Esophagus muscularis mucosa (tissue), 4 donors: ENCODE measurements at regions not wholly inside any gene's neighbourhood (a gene's known extent, or its start where the extent isn't known, plus 50 kb on each side); places are given as distances from the start of the nearest gene placed in this dataset.

Source experiments
- DNase-seq: peaks from one replicate; pipeline ENCODE4 v3.0.0-alpha.2; 2017; ENCODE audit errors: extremely low spot score
- H3K27ac ChIP-seq, 4 donors: fragments of 200-600 bp; sonication (generic); replicated peaks in 1 of 4; 1 replicate in 3 of 4; 2 replicates in 1 of 4; pipeline ENCODE4 v1.5.1; 2016 to 2019; ENCODE audit warnings: mild to moderate bottlenecking in 1 of 4
- H3K27me3 ChIP-seq, 4 donors: fragments of 200-600 bp; sonication (generic); one replicate each; pipeline versions ENCODE4 v1.5.1 to v1.6.0; 2016 to 2019
- H3K36me3 ChIP-seq, 4 donors: fragments of 200-600 bp; sonication (generic); one replicate each; pipeline ENCODE4 v1.5.1; 2016 to 2019
- H3K4me1 ChIP-seq, 4 donors: fragments of 200-600 bp; sonication (generic); one replicate each; pipeline ENCODE4 v1.5.1; 2016 to 2019
- H3K4me3 ChIP-seq, 4 donors: fragments of 200-600 bp; sonication (generic); 1 replicate in 2 of 4; 2 replicates in 2 of 4; pipeline ENCODE4 v1.5.1; 2016 to 2019; ENCODE audit warnings: mild to moderate bottlenecking in 4 of 4, moderate library complexity in 1 of 4
- H3K9me3 ChIP-seq, 4 donors: fragments of 200-600 bp; sonication (generic); 1 replicate in 3 of 4; 2 replicates in 1 of 4; pipeline ENCODE4 v1.5.1; 2016 to 2019
- EP300 ChIP-seq: sonication (generic); formaldehyde crosslinking; IDR thresholded peaks from one replicate; pipeline ENCODE4 v1.6.1; 2017; ENCODE audit warnings: antibody characterized with exemption
- POLR2A ChIP-seq: fragments of 450-650 bp; IDR thresholded peaks from one replicate; pipeline ENCODE4 v1.6.1; 2017; ENCODE audit warnings: antibody characterized with exemption, moderate library complexity, mild to moderate bottlenecking, low read depth
- POLR2AphosphoS5 ChIP-seq, 2 donors: sonication (generic); formaldehyde crosslinking; IDR thresholded peaks; one replicate each; pipeline ENCODE4 v1.6.1; 2017; ENCODE audit warnings: antibody characterized with exemption in 2 of 2
- WGBS: methylation state at CpG from one replicate; pipeline ENCODE4 v1.1.5; 2018; 5-methylcytosine and 5-hydroxymethylcytosine counted together
- intact Hi-C: fragments of 100-400 bp; cut with DNase I; formaldehyde crosslinking; loops from one replicate; pipeline ENCODE4 v1.15.1; 2023
- TF ChIP-seq, protein P1 (sequence below), 3 experiments: fragments of 200-600 bp in 2 of 3; fragments of 450-650 bp in 1 of 3; sonication (generic) in 2 of 3; IDR thresholded peaks; one replicate each; pipeline ENCODE4 v1.5.1; 2017 to 2019; ENCODE audit warnings: antibody characterized with exemption in 3 of 3, mild to moderate bottlenecking in 2 of 3, moderate library complexity in 1 of 3

GRCh38 chr14:106679776-106680175 lies 1153.4 kb downstream of the TMEM121 start:
- Histone ChIP-seq H3K4me1 (no peaks in the 10 kb centered on the region), H3K27ac (no peak overlapping the region), H3K9me3 (no peaks in the 10 kb centered on the region), H3K27me3 (peaks cover 0 to 38% (median 0%) of the 10 kb centered on the region in 4 donors), H3K4me3 (no peak overlapping the region), H3K36me3 (no peaks in the 10 kb centered on the region)
- intact Hi-C loops, result no loop called here
- TF ChIP-seq EP300 (no peak), POLR2AphosphoS5 (IDR thresholded peaks at IDR 0.05) (no peak), POLR2A (no peak)
- TF ChIP-seq, protein P1, sequence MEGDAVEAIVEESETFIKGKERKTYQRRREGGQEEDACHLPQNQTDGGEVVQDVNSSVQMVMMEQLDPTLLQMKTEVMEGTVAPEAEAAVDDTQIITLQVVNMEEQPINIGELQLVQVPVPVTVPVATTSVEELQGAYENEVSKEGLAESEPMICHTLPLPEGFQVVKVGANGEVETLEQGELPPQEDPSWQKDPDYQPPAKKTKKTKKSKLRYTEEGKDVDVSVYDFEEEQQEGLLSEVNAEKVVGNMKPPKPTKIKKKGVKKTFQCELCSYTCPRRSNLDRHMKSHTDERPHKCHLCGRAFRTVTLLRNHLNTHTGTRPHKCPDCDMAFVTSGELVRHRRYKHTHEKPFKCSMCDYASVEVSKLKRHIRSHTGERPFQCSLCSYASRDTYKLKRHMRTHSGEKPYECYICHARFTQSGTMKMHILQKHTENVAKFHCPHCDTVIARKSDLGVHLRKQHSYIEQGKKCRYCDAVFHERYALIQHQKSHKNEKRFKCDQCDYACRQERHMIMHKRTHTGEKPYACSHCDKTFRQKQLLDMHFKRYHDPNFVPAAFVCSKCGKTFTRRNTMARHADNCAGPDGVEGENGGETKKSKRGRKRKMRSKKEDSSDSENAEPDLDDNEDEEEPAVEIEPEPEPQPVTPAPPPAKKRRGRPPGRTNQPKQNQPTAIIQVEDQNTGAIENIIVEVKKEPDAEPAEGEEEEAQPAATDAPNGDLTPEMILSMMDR (IDR thresholded peaks at IDR 0.05), result no peak
- WGBS, result 52% methylated on average over 5 of the region's 5 CpGs
- peak; percentile 64 for DNase-seq

- no peak overlapping the region for H3K4me3 ChIP-seq
- no peaks in the 10 kb centered on the region for H3K4me1 ChIP-seq
- intact Hi-C loops, result no loop called here
- peak; percentile 31 for DNase-seq
- TF ChIP-seq POLR2A (no peak), POLR2AphosphoS5 (IDR thresholded peaks at IDR 0.05) (no peak), EP300 (no peak)
- TF ChIP-seq, protein P1 (IDR thresholded peaks at IDR 0.05), result no peak
- H3K36me3 ChIP-seq, result no peaks in the 10 kb centered on the region
- H3K27me3 ChIP-seq, result peaks cover 0 to 28% (median 0%) of the 10 kb centered on the region in 4 donors
- H3K27ac ChIP-seq, result no peak overlapping the region
- WGBS, result 80% methylated on average over 8 of the region's 8 CpGs
- no peaks in the 10 kb centered on the region for H3K9me3 ChIP-seq
Observed at GRCh38 chr14:106681161-106681560, 1154.8 kb downstream of the TMEM121 start.

DNA sequence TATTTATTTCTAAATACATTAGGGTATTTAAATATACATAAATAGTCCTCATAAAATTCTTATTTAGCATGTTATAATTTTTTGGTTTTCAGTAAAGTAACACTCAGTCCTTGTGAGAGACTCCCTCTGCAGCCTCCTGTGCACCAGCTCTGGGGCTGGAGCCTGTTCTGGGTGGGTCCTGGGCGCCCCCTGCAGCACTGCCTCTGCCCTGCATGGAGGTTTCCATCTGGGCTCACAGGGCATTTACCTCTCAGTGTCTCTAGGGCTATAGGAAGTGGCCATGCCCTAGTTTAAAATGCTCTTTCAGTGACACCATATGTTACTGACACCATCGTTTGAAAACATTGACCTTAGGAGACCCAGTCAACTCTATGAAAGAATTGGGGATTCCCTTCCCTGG lies 1155.2 kb downstream of the TMEM121 start:
- H3K9me3 ChIP-seq, result no peaks in the 10 kb centered on the region
- intact Hi-C loops, result no loop called here
- no peaks in the 10 kb centered on the region for H3K4me1 ChIP-seq
- H3K27ac ChIP-seq, result no peak overlapping the region
- no peaks in the 10 kb centered on the region for H3K36me3 ChIP-seq
- H3K4me3 ChIP-seq, result no peak overlapping the region
- DNase-seq, result peak; percentile 45
- H3K27me3 ChIP-seq, result peaks cover 0 to 32% (median 0%) of the 10 kb centered on the region in 4 donors
- WGBS, result 45% methylated on average over 2 of the region's 2 CpGs
- TF ChIP-seq POLR2A (no peak), EP300 (no peak), POLR2AphosphoS5 (IDR thresholded peaks at IDR 0.05) (no peak)
- TF ChIP-seq, protein P1 (IDR thresholded peaks at IDR 0.05), result no peak

DNA sequence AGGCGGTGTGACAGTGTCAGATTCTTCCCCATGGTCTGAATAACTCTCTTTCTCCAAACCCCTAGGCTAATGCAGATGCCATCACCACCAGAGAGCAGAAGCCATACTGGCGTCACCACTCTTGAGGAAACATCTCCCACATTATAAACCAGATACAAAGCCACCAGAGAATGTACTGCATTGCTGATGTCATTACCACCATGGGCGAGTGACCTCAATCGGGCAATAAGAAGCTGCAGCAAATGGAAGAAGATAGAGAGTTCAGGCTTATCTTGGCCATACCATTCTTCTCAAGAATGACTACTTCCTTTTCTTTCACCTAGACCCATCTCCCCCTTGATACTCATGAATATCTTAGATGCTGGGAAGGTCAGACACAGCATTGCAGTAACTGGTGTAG lies 1157.2 kb downstream of the TMEM121 start:
- no peaks in the 10 kb centered on the region for H3K4me1 ChIP-seq
- no peaks in the 10 kb centered on the region for H3K9me3 ChIP-seq
- no peak for DNase-seq
- H3K27me3 ChIP-seq, result peaks cover 0 to 37% (median 0%) of the 10 kb centered on the region in 4 donors
- WGBS, result 67% methylated on average over 4 of the region's 4 CpGs
- H3K36me3 ChIP-seq, result no peaks in the 10 kb centered on the region
- intact Hi-C loops, result no loop called here
- TF ChIP-seq POLR2AphosphoS5 (IDR thresholded peaks at IDR 0.05) (no peak), POLR2A (no peak), EP300 (no peak)
- TF ChIP-seq, protein P1 (IDR thresholded peaks at IDR 0.05), result no peak
- no peak overlapping the region for H3K4me3 ChIP-seq
- no peak overlapping the region for H3K27ac ChIP-seq

DNA sequence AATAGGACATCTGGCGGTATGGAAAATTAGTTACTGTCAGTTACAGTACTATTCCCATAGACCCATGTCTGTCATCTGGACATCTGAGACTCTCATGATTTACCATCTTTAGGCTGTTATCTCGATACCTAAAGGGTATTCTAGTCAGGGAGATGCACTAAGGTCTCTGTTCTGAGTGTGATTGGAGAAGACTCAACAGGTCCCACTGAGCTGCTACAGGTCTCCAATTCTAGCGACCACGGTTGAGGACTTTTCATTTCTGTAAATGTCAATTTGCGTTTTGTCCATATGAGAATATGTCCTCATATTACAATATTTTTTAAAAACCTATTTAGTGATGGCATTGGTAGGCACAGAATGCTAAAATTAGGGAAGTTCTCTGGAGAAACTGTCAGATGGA lies 1160.2 kb downstream of the TMEM121 start:
- intact Hi-C loops, result no loop called here
- TF ChIP-seq, protein P1 (IDR thresholded peaks at IDR 0.05), result no peak
- TF ChIP-seq POLR2A (no peak), POLR2AphosphoS5 (IDR thresholded peaks at IDR 0.05) (no peak), EP300 (no peak)
- no peak for DNase-seq
- Histone ChIP-seq H3K4me1 (no peaks in the 10 kb centered on the region), H3K4me3 (no peak overlapping the region), H3K27ac (no peak overlapping the region), H3K9me3 (no peaks in the 10 kb centered on the region), H3K27me3 (peaks cover 0 to 25% (median 0%) of the 10 kb centered on the region in 4 donors), H3K36me3 (no peaks in the 10 kb centered on the region)
- 66% methylated on average over 5 of the region's 5 CpGs for WGBS
